ENCODE measurements at regions not wholly inside any gene's neighbourhood (a gene's known extent, or its start where the extent isn't known, plus 50 kb on each side); places are given as distances from the start of the nearest gene placed in this dataset.
"Not testable (repeated sequence)": the region's sequence is repeated elsewhere in the genome, so short reads cannot be mapped to it uniquely, and the experiment has no call there.

DNA sequence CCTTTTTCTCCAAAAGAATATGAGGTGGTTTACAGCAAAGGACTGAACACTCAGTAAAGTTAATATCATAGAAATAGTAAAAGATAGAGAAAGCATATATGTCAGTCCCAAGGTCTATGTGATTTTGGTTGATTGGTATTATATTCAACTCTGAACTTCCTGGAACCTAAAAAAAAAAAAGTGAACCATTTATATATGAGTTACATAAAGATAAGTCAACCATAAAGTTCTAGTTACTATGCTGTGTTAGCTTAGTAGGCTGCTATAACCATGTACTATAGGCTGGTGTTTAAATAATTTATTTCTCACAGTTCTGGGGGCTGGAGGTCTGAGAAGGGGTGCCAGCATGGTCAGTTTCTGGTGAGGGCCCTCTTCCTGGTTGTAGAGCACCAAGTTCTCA lies 475.6 kb downstream of the KLF12 start:
- Histone ChIP-seq H3K9ac (ENCODE audit: low read depth, low read length) (no peak overlapping the region), H3K4me1 (ENCODE audit: control insufficient read depth, insufficient read depth, low read length) (no peaks in the 10 kb centered on the region), H3K4me3 (ENCODE audit: low read length) (no peak overlapping the region), H3K36me3 (ENCODE audit: insufficient read depth, low read length) (no peaks in the 10 kb centered on the region), H3K9me3 (replicated peaks; ENCODE audit: low read length) (peaks cover 3% of the 10 kb centered on the region), H3K27me3 (ENCODE audit: control insufficient read depth, insufficient read depth, low read length) (no peaks in the 10 kb centered on the region), H3K4me2 (ENCODE audit: low read length) (no peak overlapping the region)

DNA sequence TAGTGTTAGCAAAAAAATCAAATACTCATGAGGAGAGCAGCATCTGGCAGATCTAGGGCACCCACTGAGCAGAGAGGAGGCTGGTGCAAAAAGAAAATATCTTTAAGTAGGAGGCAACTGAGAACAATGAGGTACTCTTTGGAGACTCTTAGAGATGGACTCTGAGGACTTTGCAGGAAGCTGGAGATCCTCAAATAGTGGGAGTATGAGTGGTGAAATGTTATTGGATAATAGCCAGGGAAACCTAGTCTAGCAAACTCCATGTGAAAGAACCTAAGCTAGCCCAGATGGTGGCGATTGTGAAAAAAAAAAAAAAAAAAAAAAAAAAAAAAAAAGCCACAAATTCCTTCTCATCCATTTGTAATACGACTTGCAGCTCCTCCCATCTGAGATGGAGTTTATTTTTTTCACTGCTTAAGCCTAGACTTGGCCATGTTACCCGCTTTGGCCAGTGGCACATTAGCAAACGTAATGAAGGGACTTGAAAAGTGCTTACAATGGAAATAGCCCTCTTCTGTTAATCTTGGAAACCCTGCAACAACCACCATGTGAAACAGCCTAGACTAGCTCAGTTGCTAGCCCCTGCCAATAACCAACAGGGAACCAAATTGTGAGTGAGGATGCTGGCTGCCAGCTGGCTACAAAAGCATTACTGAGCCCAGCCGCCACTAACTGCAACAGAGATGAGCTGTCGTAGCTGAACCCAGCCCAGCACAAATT lies 476.2 kb downstream of the KLF12 start:
- H3K9ac ChIP-seq (ENCODE audit: low read depth, low read length) = no peak overlapping the region
- no peaks in the 10 kb centered on the region for H3K4me1 ChIP-seq (ENCODE audit: control insufficient read depth, insufficient read depth, low read length)
- no peak overlapping the region for H3K4me2 ChIP-seq (ENCODE audit: low read length)
- H3K4me3 ChIP-seq (ENCODE audit: low read length) = no peak overlapping the region
- peaks cover 3% of the 10 kb centered on the region for H3K9me3 ChIP-seq (replicated peaks; ENCODE audit: low read length)
- H3K27me3 ChIP-seq (ENCODE audit: control insufficient read depth, insufficient read depth, low read length) = no peaks in the 10 kb centered on the region
- H3K36me3 ChIP-seq (ENCODE audit: insufficient read depth, low read length) = no peaks in the 10 kb centered on the region

DNA sequence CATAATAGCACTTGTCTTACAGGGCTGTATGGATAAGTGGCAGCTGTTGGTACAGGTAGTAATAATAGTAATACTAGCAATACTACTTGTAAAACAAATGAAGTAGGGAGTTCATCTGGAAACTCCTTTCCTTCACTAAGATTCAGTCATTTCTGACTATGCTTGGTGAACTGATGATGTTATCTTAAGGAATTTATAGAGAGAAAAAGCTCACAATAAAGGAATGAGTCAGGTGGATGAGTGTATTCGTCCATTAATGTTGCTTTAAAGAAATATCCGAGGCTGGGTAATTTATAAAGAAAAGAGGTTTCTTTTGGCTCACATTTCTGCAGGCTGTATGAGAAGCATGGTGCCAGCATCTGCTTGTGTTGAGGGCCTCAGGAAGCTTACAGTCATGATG lies 477.3 kb downstream of the KLF12 start:
- Histone ChIP-seq H3K4me3 (ENCODE audit: low read length) (no peak overlapping the region), H3K9me3 (replicated peaks; ENCODE audit: low read length) (peaks cover 3% of the 10 kb centered on the region), H3K4me2 (ENCODE audit: low read length) (no peak overlapping the region), H3K27me3 (ENCODE audit: control insufficient read depth, insufficient read depth, low read length) (no peaks in the 10 kb centered on the region), H3K4me1 (ENCODE audit: control insufficient read depth, insufficient read depth, low read length) (no peaks in the 10 kb centered on the region), H3K36me3 (ENCODE audit: insufficient read depth, low read length) (no peaks in the 10 kb centered on the region), H3K9ac (ENCODE audit: low read depth, low read length) (no peak overlapping the region)

DNA sequence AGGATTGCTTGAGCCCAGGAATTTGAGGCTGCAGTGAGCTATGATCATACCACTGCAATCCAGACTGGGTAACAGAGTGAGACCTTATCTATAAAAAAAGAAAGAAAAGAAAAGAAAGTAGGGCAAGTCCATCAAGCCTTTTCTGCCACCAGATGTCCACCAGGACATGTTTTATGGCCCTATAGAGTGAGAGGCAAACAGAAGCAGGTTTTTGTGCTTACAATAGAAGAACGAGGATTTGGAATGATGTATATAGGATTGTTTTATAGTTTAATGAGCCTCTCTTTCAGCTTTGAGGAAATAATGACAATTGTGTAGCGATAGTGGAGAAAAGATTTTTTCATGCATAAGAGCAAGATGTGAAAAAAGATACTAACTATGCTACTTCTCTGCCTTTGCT lies 480.5 kb downstream of the KLF12 start:
- no peak overlapping the region for H3K4me2 ChIP-seq (ENCODE audit: low read length)
- H3K27me3 ChIP-seq (ENCODE audit: control insufficient read depth, insufficient read depth, low read length) = no peaks in the 10 kb centered on the region
- no peaks in the 10 kb centered on the region for H3K36me3 ChIP-seq (ENCODE audit: insufficient read depth, low read length)
- H3K9me3 ChIP-seq (replicated peaks; ENCODE audit: low read length) = peaks cover 3% of the 10 kb centered on the region
- H3K4me1 ChIP-seq (ENCODE audit: control insufficient read depth, insufficient read depth, low read length) = no peaks in the 10 kb centered on the region
- no peak overlapping the region for H3K9ac ChIP-seq (ENCODE audit: low read depth, low read length)
- no peak overlapping the region for H3K4me3 ChIP-seq (ENCODE audit: low read length)

DNA sequence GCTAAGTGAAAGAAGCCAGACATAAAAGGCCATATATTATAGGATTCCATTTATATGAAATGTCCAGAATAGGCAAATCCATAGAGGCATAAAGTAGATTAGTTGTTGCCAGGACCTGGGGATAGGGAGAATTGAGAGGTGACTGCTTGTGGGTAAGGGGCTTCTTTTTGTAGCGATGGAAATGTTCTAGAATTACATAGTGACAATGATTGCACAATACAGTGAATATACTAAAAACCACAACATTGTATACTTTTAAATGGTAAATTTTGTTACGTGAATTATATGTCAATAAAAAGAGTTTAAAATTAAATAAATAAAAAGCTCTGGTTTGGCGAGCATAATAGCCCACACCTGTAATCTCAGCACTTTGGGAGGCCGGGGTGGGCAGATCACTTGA lies 486.8 kb downstream of the KLF12 start:
- no peaks in the 10 kb centered on the region for H3K27me3 ChIP-seq (ENCODE audit: control insufficient read depth, insufficient read depth, low read length)
- no peaks in the 10 kb centered on the region for H3K9me3 ChIP-seq (replicated peaks; ENCODE audit: low read length)
- H3K36me3 ChIP-seq (ENCODE audit: insufficient read depth, low read length) = no peaks in the 10 kb centered on the region
- H3K4me3 ChIP-seq (ENCODE audit: low read length) = no peak overlapping the region
- H3K4me1 ChIP-seq (ENCODE audit: control insufficient read depth, insufficient read depth, low read length) = no peaks in the 10 kb centered on the region
- H3K4me2 ChIP-seq (ENCODE audit: low read length) = no peak overlapping the region
- H3K9ac ChIP-seq (ENCODE audit: low read depth, low read length) = no peak overlapping the region

DNA sequence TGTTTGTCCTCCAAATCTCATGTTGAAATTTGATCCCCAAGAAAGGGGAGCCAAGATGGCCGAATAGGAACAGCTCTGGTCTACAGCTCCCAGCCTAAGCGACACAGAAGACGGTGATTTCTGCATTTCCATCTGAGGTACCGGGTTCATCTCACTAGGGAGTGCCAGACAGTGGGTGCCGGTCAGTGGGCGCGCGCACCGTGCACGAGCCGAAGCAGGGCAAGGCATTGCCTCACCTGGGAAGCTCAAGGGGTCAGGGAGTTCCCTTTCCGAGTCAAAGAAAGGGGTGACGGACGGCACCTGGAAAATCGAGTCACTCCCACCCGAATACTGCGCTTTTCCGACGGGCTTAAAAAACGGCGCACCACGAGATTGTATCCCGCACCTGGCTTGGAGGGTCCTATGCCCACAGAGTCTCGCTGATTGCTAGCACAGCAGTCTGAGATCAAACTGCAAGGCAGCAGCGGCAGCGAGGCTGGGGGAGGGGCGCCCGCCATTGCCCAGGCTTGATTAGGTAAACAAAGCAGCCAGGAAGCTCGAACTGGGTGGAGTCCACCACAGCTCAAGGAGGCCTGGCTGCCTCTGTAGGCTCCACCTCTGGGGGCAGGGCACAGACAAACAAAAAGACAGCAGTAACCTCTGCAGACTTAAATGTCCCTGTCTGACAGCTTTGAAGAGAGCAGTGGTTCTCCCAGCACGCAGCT lies 493.6 kb downstream of the KLF12 start:
- not testable (repeated sequence) for H3K27me3 ChIP-seq (ENCODE audit: control insufficient read depth, insufficient read depth, low read length); H3K4me1 ChIP-seq (ENCODE audit: control insufficient read depth, insufficient read depth, low read length); H3K9ac ChIP-seq (ENCODE audit: low read depth, low read length); H3K4me2 ChIP-seq (ENCODE audit: low read length); H3K4me3 ChIP-seq (ENCODE audit: low read length); H3K9me3 ChIP-seq (replicated peaks; ENCODE audit: low read length); H3K36me3 ChIP-seq (ENCODE audit: insufficient read depth, low read length)

DNA sequence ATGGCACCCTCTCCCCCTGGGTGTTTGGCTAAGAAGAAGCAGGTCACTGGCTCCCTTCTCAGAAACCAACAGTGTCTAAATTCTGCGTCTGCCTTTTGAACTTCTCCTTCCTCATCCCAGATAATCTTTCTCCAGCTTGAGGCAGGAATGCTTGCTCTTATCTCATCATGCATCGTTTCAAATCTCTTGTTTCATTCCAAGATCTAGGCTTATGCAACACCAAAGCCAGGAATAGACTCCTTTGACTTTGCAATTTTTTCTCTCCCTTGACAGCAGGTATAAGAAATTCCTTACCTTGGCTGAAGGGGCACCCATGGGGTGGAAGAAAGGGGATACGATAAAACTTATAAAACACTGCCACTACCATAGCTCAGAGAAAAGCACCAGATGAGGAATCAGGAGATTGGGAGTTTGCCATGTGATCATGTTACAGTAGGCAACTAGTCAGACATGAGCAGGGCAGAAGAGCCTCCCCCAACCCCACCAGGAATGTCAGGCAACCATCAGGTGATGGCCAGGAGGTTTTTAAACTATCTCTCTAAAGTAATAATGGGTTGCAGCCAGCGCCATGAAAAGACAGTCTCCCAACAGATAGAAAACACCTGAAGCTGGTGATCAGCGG lies 498.9 kb downstream of the KLF12 start:
- Histone ChIP-seq H3K4me1 (ENCODE audit: control insufficient read depth, insufficient read depth, low read length) (peaks cover 3% of the 10 kb centered on the region), H3K4me3 (ENCODE audit: low read length) (no peak overlapping the region), H3K27me3 (ENCODE audit: control insufficient read depth, insufficient read depth, low read length) (peaks cover 18% of the 10 kb centered on the region), H3K4me2 (ENCODE audit: low read length) (no peak overlapping the region), H3K9ac (ENCODE audit: low read depth, low read length) (no peak overlapping the region), H3K36me3 (ENCODE audit: insufficient read depth, low read length) (no peaks in the 10 kb centered on the region), H3K9me3 (replicated peaks; ENCODE audit: low read length) (no peaks in the 10 kb centered on the region)

DNA sequence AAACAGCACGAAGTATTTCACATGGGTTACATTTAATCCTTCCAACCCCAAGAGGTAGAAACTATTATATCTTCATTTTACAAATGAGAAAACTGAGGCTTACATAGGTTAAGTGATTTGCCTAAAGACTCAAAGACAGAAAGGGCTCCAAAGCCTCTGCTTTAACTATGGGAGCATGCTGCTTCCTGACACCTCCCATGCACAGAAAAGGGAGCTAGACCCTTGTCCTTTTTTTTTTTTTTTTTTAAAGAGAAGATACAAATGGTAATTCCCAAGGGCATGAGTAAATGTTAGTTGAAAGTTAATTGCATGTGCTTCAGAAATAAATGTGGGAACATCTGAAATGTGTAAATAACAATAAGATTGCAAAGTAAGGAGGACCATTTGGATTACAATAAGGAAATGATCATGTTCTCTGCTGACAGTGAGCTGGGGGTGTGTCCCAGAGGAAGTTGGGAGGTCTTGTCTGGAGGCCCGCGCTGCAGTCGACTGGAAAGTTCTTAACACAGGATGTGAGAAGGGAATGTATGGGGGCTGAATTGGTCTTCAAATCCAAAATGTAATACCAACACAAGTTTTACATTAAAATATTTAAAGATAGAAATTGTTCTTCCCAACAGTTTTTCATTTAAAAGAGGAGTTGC lies 500.3 kb downstream of the KLF12 start:
- H3K27me3 ChIP-seq (ENCODE audit: control insufficient read depth, insufficient read depth, low read length) = peaks cover 18% of the 10 kb centered on the region
- H3K9me3 ChIP-seq (replicated peaks; ENCODE audit: low read length) = no peaks in the 10 kb centered on the region
- H3K36me3 ChIP-seq (ENCODE audit: insufficient read depth, low read length) = no peaks in the 10 kb centered on the region
- no peak overlapping the region for H3K4me2 ChIP-seq (ENCODE audit: low read length)
- H3K9ac ChIP-seq (ENCODE audit: low read depth, low read length) = no peak overlapping the region
- peaks cover 3% of the 10 kb centered on the region for H3K4me1 ChIP-seq (ENCODE audit: control insufficient read depth, insufficient read depth, low read length)
- H3K4me3 ChIP-seq (ENCODE audit: low read length) = no peak overlapping the region

DNA sequence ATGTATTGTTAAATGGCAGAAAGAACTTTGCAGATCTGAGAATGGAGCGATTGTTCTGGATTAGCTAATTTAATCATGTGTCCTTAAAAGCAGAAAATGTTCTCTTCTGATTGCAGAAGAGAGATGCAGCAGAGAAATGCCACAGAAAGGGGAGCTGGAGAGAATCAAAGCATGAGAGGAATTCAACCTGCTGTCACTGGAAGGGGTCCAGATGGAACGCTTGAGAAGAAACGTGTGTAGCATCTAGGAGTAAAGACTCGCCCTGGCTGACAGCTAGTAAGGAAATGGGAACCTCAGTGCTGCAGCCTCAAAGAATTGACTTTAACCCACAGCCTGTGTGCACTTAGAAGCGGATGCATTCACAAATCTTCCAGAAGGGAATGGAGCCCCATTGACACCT lies 502.8 kb downstream of the KLF12 start:
- H3K9me3 ChIP-seq (replicated peaks; ENCODE audit: low read length) = no peaks in the 10 kb centered on the region
- no peaks in the 10 kb centered on the region for H3K36me3 ChIP-seq (ENCODE audit: insufficient read depth, low read length)
- H3K4me2 ChIP-seq (ENCODE audit: low read length) = no peak overlapping the region
- no peak overlapping the region for H3K9ac ChIP-seq (ENCODE audit: low read depth, low read length)
- H3K27me3 ChIP-seq (ENCODE audit: control insufficient read depth, insufficient read depth, low read length) = peaks cover 15% of the 10 kb centered on the region
- H3K4me3 ChIP-seq (ENCODE audit: low read length) = no peak overlapping the region
- H3K4me1 ChIP-seq (ENCODE audit: control insufficient read depth, insufficient read depth, low read length) = peaks cover 3% of the 10 kb centered on the region

DNA sequence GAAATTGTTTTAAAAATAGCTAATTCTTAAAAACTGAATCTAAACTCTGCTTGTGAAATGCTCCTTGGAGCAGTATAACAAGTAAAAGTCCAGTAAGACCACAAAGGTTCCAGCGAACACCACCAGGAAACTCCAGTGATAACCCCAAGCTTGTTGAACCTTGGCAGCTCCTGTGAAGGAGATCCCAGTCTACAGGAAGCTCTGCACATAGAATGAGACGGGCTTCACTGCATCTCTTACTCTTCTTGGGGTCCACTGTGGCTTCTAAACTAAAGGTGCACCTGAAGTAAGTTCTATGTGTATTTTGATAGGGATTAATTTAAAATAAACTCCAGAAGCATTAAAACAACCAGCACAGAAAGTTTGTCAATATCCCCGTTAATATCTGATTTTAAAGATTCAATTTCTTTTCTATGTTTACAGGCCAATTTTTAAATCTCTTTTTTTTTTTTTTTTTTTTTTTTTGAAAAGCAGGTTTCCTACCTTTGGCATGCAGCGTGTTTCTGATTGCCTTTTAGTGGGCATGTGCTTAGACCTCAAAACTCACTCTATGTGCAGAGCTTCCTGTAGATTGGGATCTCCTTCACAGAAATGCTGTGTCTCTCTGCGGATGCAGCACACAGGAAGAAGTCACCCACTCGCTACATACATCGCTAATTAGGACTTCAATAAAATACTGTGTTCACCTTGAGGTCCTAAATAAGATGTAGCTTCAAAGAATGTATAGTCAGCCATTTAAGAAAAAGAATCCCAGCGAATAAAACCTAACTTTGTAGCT lies 508.5 kb downstream of the KLF12 start:
- Histone ChIP-seq H3K36me3 (ENCODE audit: insufficient read depth, low read length) (no peaks in the 10 kb centered on the region), H3K4me3 (ENCODE audit: low read length) (no peak overlapping the region), H3K9me3 (replicated peaks; ENCODE audit: low read length) (no peaks in the 10 kb centered on the region), H3K27me3 (ENCODE audit: control insufficient read depth, insufficient read depth, low read length) (no peaks in the 10 kb centered on the region), H3K4me1 (ENCODE audit: control insufficient read depth, insufficient read depth, low read length) (no peaks in the 10 kb centered on the region), H3K9ac (ENCODE audit: low read depth, low read length) (no peak overlapping the region), H3K4me2 (ENCODE audit: low read length) (no peak overlapping the region)

DNA sequence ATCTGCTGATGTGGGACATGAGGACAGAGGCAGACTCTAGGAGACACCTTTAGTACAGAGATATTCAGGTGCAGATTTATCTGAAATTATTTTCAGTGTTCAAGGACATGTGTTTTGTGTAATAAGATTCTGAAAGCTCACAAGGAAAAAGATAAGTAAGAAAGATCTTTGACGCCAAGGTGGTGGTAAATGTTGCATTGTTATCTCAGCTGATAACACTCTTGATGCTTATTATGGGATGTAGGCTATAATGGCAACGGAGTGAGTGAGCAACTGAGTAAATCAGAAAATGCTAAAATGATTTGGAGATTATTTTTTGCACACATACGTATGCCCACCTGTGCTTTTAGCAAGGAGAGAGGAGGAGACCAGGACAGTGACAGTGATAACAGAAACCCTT lies 510.9 kb downstream of the KLF12 start:
- Histone ChIP-seq H3K4me2 (ENCODE audit: low read length) (no peak overlapping the region), H3K4me3 (ENCODE audit: low read length) (no peak overlapping the region), H3K36me3 (ENCODE audit: insufficient read depth, low read length) (no peaks in the 10 kb centered on the region), H3K9me3 (replicated peaks; ENCODE audit: low read length) (no peaks in the 10 kb centered on the region), H3K9ac (ENCODE audit: low read depth, low read length) (no peak overlapping the region), H3K4me1 (ENCODE audit: control insufficient read depth, insufficient read depth, low read length) (peaks cover 7% of the 10 kb centered on the region), H3K27me3 (ENCODE audit: control insufficient read depth, insufficient read depth, low read length) (no peaks in the 10 kb centered on the region)

All from skeletal muscle satellite cell (primary cell).